ENCODE measurements at regions not wholly inside any gene's neighbourhood (a gene's known extent, or its start where the extent isn't known, plus 50 kb on each side); places are given as distances from the start of the nearest gene placed in this dataset.
A peak's percentile ranks its signal among the peaks of the same experiment; 100 is the strongest.
"Not testable (repeated sequence)": the region's sequence is repeated elsewhere in the genome, so short reads cannot be mapped to it uniquely, and the experiment has no call there.

GRCh38 chrY:10627116-10627515 is 1099.4 kb downstream of the TSPY10 start:
- no peak overlapping the region for H2BK12ac ChIP-seq (ENCODE audit: insufficient read length, low read depth, low read length)
- H2AK5ac ChIP-seq (ENCODE audit: insufficient read length, low read length): no peak overlapping the region
- H3K27ac ChIP-seq (ENCODE audit: insufficient read length, low read depth, low read length): no peak overlapping the region
- no peak overlapping the region for H3K4ac ChIP-seq (ENCODE audit: low read depth, low read length)
- peaks cover 4 to 7% of the 10 kb centered on the region in 2 experiments for H3K9me3 Mint-ChIP-seq
- no peak overlapping the region for H3K4me2 ChIP-seq (ENCODE audit: insufficient read depth, insufficient read length, low read length)
- no peak overlapping the region for H3K14ac ChIP-seq (ENCODE audit: insufficient read depth, low read length)
- no peak overlapping the region for H2AFZ ChIP-seq (ENCODE audit: low read length)
- no peak overlapping the region for H2BK5ac ChIP-seq (ENCODE audit: insufficient read length, low read length)
- peak; percentile 42 for DNase-seq
- peaks cover 0 to 3% (median 1%) of the 10 kb centered on the region in 3 experiments; a peak in 3 of 7 replicates for H3K36me3 Mint-ChIP-seq (ENCODE audit: insufficient read depth in 1 of 3, low read depth in 3 of 3)
- H2BK15ac ChIP-seq (ENCODE audit: low read depth, low read length): no peak overlapping the region
- no peaks in the 10 kb centered on the region for H3K79me2 ChIP-seq (ENCODE audit: insufficient read depth, low read length)
- H3K9me3 ChIP-seq (ENCODE audit: control insufficient read depth, low read depth, low read length): peaks cover 2% of the 10 kb centered on the region
- 100% methylated on average over 1 of the region's 3 CpGs for WGBS (ENCODE audit: extremely low coverage, insufficient read length, low lambda C conversion rate)
- H4K91ac ChIP-seq (ENCODE audit: insufficient read length, low read depth, low read length): no peak overlapping the region
- H2BK120ac ChIP-seq (ENCODE audit: low read depth, low read length, poor library complexity, severe bottlenecking): no peak overlapping the region
- no peak overlapping the region for H3K18ac ChIP-seq (ENCODE audit: insufficient read length, low read depth, low read length)
- no peak overlapping the region for H3K9ac ChIP-seq (ENCODE audit: extremely low read depth, insufficient read length, low read length)
- H4K20me1 ChIP-seq (ENCODE audit: control insufficient read depth, insufficient read depth, insufficient read length): no peaks in the 10 kb centered on the region
- H3K56ac ChIP-seq (ENCODE audit: insufficient read length, low read depth, low read length): no peak overlapping the region
- TF ChIP-seq CTCF (conservative IDR thresholded peaks at IDR 0.05): no peak
- H4K5ac ChIP-seq (ENCODE audit: insufficient read length, low read depth, low read length): no peak overlapping the region
- no peaks in the 10 kb centered on the region for H3K27me3 ChIP-seq (ENCODE audit: insufficient read depth, low read length)
- no peak overlapping the region for H4K8ac ChIP-seq (replicated peaks; ENCODE audit: insufficient read length, low read depth, low read length)
- no peaks in the 10 kb centered on the region for H3K4me1 ChIP-seq (ENCODE audit: insufficient read depth, low read length)
- no peak overlapping the region for H3K4me3 Mint-ChIP-seq
- H3K23me2 ChIP-seq (ENCODE audit: insufficient read length, low read depth, low read length, poor library complexity, severe bottlenecking): no peaks in the 10 kb centered on the region
- H3T11ph ChIP-seq (ENCODE audit: low read length): no peak overlapping the region
- no peaks in the 10 kb centered on the region for H3K79me1 ChIP-seq (ENCODE audit: insufficient read depth, low read depth, low read length, poor library complexity, severe bottlenecking)
- no peak overlapping the region for H2BK20ac ChIP-seq (ENCODE audit: low read depth, low read length, poor library complexity, severe bottlenecking)
- H3K27me3 Mint-ChIP-seq (ENCODE audit: low read depth): no peaks in the 10 kb centered on the region
- H3K27ac Mint-ChIP-seq: no peak overlapping the region
- H3K23ac ChIP-seq (ENCODE audit: insufficient read length, low read depth, low read length): no peak overlapping the region
- no peaks in the 10 kb centered on the region for H3K4me1 Mint-ChIP-seq

DNA sequence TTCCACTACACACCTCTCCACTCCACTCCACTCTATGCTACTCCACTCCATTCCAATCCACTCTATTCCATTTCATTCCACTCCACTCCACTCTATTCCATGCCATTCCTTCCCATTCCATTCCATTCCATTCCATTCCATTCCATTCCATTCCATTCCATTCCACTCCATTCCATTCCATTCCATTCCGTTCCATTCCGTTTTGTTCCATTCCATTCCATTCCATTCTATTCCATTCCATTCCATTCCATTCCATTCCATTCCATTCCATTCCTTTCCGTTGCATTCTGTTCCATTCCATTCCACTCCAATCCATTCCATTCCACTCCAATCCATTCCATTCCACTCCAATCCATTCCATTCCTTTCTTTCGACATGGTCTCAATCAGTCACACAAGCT is 1121.1 kb downstream of the TSPY10 start:
- H3K27ac ChIP-seq (ENCODE audit: insufficient read length, low read depth, low read length); H3K23me2 ChIP-seq (ENCODE audit: insufficient read length, low read depth, low read length, poor library complexity, severe bottlenecking); H2AFZ ChIP-seq (ENCODE audit: low read length); H2BK5ac ChIP-seq (ENCODE audit: insufficient read length, low read length); H3K4me1 Mint-ChIP-seq; DNase-seq; H4K91ac ChIP-seq (ENCODE audit: insufficient read length, low read depth, low read length); H3K4me3 Mint-ChIP-seq; H3K27me3 ChIP-seq (ENCODE audit: insufficient read depth, low read length); H3K18ac ChIP-seq (ENCODE audit: insufficient read length, low read depth, low read length); H3K14ac ChIP-seq (ENCODE audit: insufficient read depth, low read length); H3T11ph ChIP-seq (ENCODE audit: low read length); H3K36me3 Mint-ChIP-seq (ENCODE audit: insufficient read depth in 1 of 3, low read depth in 3 of 3); H3K23ac ChIP-seq (ENCODE audit: insufficient read length, low read depth, low read length); H3K4me1 ChIP-seq (ENCODE audit: insufficient read depth, low read length); H4K8ac ChIP-seq (replicated peaks; ENCODE audit: insufficient read length, low read depth, low read length); H2BK20ac ChIP-seq (ENCODE audit: low read depth, low read length, poor library complexity, severe bottlenecking); H3K79me1 ChIP-seq (ENCODE audit: insufficient read depth, low read depth, low read length, poor library complexity, severe bottlenecking); H3K79me2 ChIP-seq (ENCODE audit: insufficient read depth, low read length); H3K9ac ChIP-seq (ENCODE audit: extremely low read depth, insufficient read length, low read length); H2BK12ac ChIP-seq (ENCODE audit: insufficient read length, low read depth, low read length); H2BK120ac ChIP-seq (ENCODE audit: low read depth, low read length, poor library complexity, severe bottlenecking); H3K56ac ChIP-seq (ENCODE audit: insufficient read length, low read depth, low read length); H3K27ac Mint-ChIP-seq; H2AK5ac ChIP-seq (ENCODE audit: insufficient read length, low read length); H4K5ac ChIP-seq (ENCODE audit: insufficient read length, low read depth, low read length); H4K20me1 ChIP-seq (ENCODE audit: control insufficient read depth, insufficient read depth, insufficient read length); H2BK15ac ChIP-seq (ENCODE audit: low read depth, low read length); H3K4ac ChIP-seq (ENCODE audit: low read depth, low read length); H3K4me2 ChIP-seq (ENCODE audit: insufficient read depth, insufficient read length, low read length); H3K27me3 Mint-ChIP-seq (ENCODE audit: low read depth): not testable (repeated sequence)
- peaks cover 27 to 34% of the 10 kb centered on the region in 2 experiments for H3K9me3 Mint-ChIP-seq
- WGBS (ENCODE audit: extremely low coverage, insufficient read length, low lambda C conversion rate): no CpG with 5 or more reads among the region's 4 CpGs
- H3K9me3 ChIP-seq (ENCODE audit: control insufficient read depth, low read depth, low read length): peaks cover 20% of the 10 kb centered on the region
